ENCODE measurements at regions not wholly inside any gene's neighbourhood (a gene's known extent, or its start where the extent isn't known, plus 50 kb on each side); places are given as distances from the start of the nearest gene placed in this dataset.

DNA sequence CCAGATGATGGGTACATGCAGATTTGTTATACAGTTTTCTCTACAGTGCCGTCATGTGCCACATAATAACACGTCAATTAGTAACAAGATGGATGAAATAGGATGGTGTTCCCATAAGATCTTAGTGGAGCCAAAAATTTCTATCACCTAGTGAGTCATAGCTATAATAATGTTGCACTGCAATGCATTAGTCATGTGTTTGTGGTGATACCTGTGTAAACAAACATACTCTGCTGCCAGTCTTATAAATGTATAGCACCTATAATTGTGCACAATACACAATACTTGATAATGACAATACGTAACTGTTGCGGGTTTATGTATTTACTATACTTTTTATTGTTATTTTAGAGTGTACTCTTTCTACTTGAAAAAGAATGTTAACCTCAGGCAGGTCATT lies 865.4 kb downstream of the MAT2B start:
- H3K27ac ChIP-seq, result no peak overlapping the region
- H3K4me3 ChIP-seq, result no peak overlapping the region
- H3K9me3 ChIP-seq (replicated peaks), result no peaks in the 10 kb centered on the region
- H3K36me3 ChIP-seq, result no peaks in the 10 kb centered on the region
- no peak for DNase-seq
- H3K27me3 ChIP-seq, result no peaks in the 10 kb centered on the region
- H3K4me1 ChIP-seq, result no peaks in the 10 kb centered on the region

DNA sequence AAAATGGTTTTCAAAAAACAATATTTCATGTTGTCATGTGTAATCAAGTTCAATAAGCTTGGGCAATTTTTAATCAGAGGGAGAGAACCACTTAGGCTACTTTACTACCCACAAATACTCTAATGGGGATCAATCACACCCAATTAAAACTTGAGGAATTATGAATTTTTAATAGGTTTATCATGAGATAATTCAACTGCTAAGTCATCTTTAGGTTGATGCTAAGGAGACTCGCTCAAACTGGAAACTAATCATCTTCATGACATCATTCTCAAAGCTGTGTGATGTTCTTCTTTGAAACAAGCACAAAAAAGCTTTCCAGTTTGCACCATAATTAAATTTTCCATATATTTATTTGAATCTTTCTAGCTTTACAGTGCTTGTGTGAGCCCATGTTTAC lies 867.5 kb downstream of the MAT2B start:
- no peak overlapping the region for H3K4me3 ChIP-seq
- no peak for DNase-seq
- H3K9me3 ChIP-seq (replicated peaks), result no peaks in the 10 kb centered on the region
- no peaks in the 10 kb centered on the region for H3K4me1 ChIP-seq
- no peaks in the 10 kb centered on the region for H3K27me3 ChIP-seq
- no peak overlapping the region for H3K27ac ChIP-seq
- no peaks in the 10 kb centered on the region for H3K36me3 ChIP-seq

DNA sequence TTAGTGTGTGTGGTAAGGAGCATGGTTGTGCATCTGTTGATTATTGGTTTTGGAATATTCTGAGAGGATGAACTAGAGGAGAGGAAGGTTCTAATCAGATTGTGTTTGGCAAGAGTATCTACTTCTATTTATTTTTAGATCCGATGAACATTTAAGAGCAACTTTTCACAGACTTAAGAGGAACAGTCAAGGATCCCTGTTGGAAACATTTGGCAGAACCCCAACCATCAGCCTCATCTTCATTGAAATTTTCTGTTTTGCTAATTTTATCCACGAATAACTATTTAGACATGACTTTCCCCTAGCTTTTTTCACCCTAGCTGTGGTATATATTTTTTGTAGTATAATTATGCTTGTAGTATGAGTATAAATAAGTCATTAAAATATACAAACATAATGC lies 868.5 kb downstream of the MAT2B start:
- no peaks in the 10 kb centered on the region for H3K27me3 ChIP-seq
- no peaks in the 10 kb centered on the region for H3K36me3 ChIP-seq
- H3K4me1 ChIP-seq, result no peaks in the 10 kb centered on the region
- no peaks in the 10 kb centered on the region for H3K9me3 ChIP-seq (replicated peaks)
- DNase-seq, result no peak
- H3K4me3 ChIP-seq, result no peak overlapping the region
- H3K27ac ChIP-seq, result no peak overlapping the region

DNA sequence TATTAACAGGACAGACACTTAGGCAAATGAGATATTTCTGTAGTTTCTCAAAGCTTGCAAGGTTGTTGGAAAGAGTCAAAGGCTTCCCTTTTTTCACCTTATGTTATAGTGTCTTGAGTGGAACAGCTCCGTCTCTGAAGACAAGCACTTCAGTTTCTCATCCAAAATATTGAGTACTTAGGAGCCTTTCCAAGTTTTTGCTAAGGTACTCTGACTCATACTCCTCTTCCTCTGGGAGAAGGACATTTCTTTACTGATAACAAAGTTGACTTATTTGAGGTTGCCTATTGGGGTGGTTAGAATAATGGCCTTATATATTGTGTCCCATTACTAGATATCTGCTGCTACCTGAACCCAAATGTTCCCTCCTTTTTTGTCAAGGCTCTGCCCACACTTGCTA lies 869.6 kb downstream of the MAT2B start:
- H3K36me3 ChIP-seq, result no peaks in the 10 kb centered on the region
- H3K9me3 ChIP-seq (replicated peaks), result no peaks in the 10 kb centered on the region
- H3K4me1 ChIP-seq, result no peaks in the 10 kb centered on the region
- H3K4me3 ChIP-seq, result no peak overlapping the region
- no peak overlapping the region for H3K27ac ChIP-seq
- no peak for DNase-seq
- no peaks in the 10 kb centered on the region for H3K27me3 ChIP-seq

DNA sequence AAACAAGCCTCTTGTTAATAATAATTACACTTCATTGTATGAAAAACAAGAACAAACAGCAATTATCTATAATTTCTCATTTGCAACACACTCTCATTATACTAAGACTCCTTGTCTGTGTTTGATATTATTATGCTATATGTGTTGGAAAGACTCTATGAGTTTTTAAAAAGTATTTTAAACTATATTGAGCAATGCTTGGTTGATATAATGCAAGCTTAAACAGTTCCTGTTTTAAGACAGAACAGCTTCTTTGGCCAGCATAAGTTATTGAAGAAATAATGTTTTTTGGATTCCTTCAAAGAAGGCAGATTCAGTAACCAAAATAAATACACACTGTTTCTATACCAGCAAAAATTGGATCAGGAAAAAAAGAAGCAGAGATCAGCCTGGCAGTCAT lies 871.4 kb downstream of the MAT2B start:
- no peaks in the 10 kb centered on the region for H3K27me3 ChIP-seq
- no peaks in the 10 kb centered on the region for H3K36me3 ChIP-seq
- no peaks in the 10 kb centered on the region for H3K4me1 ChIP-seq
- no peak overlapping the region for H3K27ac ChIP-seq
- no peaks in the 10 kb centered on the region for H3K9me3 ChIP-seq (replicated peaks)
- no peak for DNase-seq
- H3K4me3 ChIP-seq, result no peak overlapping the region

DNA sequence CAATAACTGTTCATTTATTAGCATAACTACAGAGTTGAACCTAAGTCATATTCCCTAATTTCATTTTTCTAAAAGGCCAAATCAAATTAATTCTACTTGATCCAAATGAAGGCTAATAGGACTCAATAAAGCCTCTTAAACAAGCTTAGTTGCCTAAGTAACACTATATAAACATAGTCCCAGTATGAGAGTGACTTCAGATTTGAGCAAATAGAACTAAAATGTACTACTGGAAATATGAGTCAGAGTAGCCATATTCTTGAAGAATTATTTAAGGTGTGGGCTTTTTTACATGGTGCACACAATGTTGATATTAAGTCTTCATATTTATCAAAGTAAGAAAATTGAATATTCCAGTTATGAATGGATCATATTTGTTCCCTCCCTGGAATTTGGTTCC lies 872.3 kb downstream of the MAT2B start:
- Histone ChIP-seq H3K27ac (no peak overlapping the region), H3K27me3 (no peaks in the 10 kb centered on the region), H3K4me1 (no peaks in the 10 kb centered on the region), H3K4me3 (no peak overlapping the region), H3K9me3 (replicated peaks) (no peaks in the 10 kb centered on the region), H3K36me3 (no peaks in the 10 kb centered on the region)
- DNase-seq, result no peak

DNA sequence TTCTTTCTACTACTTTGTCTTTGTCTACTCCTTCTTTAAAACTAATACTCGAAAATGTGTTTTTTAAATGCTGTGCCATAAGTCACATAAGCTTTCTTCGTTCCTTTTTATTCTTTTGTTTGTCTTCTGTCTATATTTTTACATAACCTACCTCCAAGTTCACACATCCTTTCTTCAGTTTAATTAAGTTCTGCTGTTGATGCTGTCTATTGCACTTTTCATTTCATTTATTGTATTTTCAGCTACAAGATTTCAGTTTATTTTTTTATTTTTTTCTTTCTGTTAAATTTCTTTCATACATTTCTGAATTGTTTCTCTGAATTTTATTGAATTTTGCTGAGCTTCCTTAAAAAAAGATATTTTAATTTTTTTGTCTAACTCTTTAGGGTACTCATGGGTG lies 878.2 kb downstream of the MAT2B start:
- Histone ChIP-seq H3K4me3 (no peak overlapping the region), H3K27ac (no peak overlapping the region), H3K36me3 (no peaks in the 10 kb centered on the region), H3K4me1 (no peaks in the 10 kb centered on the region), H3K9me3 (replicated peaks) (no peaks in the 10 kb centered on the region), H3K27me3 (no peaks in the 10 kb centered on the region)
- DNase-seq, result no peak

DNA sequence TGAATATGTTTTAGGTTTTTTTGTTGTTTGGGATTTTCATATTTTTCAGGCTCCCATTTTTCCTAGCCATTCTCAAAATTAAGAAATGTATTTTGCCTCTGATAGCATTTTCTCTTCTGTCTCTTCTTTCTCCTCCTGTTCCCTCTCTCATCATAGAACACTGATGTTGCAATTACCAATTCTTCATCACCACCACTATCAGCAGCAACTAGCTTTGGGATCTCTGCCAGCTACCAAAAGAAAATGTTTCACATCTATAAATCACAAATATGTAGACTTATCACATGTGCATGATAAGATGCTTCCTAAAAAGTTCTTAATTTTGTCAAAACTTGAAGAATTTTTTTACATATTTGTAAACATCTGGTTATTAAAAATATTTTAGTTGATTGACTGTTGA lies 887.1 kb downstream of the MAT2B start:
- Histone ChIP-seq H3K4me3 (no peak overlapping the region), H3K27ac (no peak overlapping the region), H3K27me3 (no peaks in the 10 kb centered on the region), H3K36me3 (no peaks in the 10 kb centered on the region), H3K4me1 (no peaks in the 10 kb centered on the region), H3K9me3 (replicated peaks) (no peaks in the 10 kb centered on the region)
- DNase-seq, result no peak

DNA sequence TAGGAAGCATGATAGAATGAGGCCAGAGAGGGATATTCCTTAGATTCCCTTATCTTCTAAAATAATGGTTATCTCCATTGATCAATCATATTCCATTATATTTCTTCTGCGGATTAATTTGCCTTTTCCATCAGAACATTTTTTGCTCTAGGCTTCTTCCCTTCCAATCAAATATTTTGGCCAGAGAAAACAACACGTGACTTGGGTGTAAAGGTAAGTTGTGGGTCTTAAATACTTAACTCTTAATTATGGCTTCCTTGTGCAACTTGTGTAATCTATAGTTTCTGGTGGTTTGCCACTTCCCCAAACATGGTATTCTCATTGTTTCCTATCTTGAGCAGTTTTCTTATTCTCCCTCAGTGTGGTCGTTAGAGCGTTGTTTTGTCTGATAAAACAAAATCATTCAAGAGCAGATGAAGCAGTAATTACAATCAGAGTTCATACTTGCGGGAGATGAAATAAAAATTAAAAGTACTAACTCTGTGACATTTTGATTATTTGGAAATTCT lies 889.3 kb downstream of the MAT2B start:
- Histone ChIP-seq H3K27ac (no peak overlapping the region), H3K4me1 (no peaks in the 10 kb centered on the region), H3K36me3 (no peaks in the 10 kb centered on the region), H3K4me3 (no peak overlapping the region), H3K27me3 (no peaks in the 10 kb centered on the region), H3K9me3 (replicated peaks) (no peaks in the 10 kb centered on the region)
- DNase-seq, result no peak

DNA sequence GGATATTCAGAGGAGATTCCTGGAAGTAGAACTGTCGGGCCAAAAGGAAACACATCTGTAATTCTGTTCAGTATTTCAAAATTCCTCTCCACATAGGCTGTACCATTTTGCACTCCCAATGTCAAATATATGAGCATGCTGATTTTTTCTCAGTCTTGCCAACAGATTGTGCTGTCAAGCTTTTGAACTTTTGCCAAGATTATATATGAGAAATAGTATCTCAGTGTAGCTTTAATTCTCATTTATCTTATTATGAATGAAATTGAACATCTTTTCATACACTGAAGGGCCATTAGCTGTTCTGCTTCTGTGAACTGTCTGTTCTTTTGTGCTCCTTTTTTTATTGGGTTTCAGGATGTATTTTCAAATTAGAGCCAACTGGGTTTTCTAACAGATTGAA lies 907.1 kb downstream of the MAT2B start:
- no peak for DNase-seq
- Histone ChIP-seq H3K36me3 (no peaks in the 10 kb centered on the region), H3K9me3 (replicated peaks) (no peaks in the 10 kb centered on the region), H3K4me3 (no peak overlapping the region), H3K27ac (no peak overlapping the region), H3K27me3 (no peaks in the 10 kb centered on the region), H3K4me1 (no peaks in the 10 kb centered on the region)

DNA sequence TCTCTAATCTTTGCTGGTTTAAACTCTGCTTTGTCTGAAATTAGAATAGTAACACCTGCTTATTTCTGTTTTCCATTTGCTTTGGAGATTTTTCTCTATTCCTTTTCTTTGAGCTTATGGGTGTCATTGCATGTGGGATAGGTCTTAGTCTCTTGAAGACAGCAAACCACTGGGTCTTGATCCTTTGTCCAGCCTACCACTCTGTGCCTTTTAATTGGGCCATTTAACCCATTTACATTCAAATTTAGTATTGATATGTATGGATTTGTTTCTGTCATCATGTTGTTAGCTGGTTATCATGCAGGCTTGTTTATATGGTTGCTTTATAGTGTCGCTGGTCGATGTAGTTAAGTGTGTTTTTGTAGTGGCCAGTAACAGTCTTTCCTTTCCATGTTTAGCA lies 914.7 kb downstream of the MAT2B start:
- H3K27me3 ChIP-seq, result no peaks in the 10 kb centered on the region
- H3K36me3 ChIP-seq, result no peaks in the 10 kb centered on the region
- no peaks in the 10 kb centered on the region for H3K4me1 ChIP-seq
- 0 out of 2 replicates have a peak, but pooled peaks cover 2% of the 10 kb centered on the region for H3K9me3 ChIP-seq (replicated peaks)
- H3K4me3 ChIP-seq, result no peak overlapping the region
- no peak overlapping the region for H3K27ac ChIP-seq
- DNase-seq, result no peak

DNA sequence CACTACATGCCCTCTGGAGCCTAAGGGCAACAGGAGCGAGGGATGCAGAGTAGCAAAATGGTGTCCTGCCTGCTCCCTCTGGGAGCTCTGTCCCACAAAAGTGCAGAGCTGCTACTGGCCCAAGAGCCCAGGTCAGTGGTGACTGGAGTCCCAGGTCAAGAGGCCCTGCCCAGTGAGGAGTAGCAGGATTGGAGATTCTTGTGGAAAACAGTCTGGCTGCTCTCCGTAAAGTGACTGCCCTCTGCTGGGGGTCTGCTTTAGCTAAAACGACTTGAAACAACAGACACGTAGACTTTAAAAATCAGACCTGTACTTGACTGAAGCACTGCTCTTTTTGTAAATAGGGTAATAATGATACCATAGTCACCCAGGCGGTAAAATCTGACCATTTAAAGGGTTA lies 917.0 kb downstream of the MAT2B start:
- peak; percentile 3 to 17 for DNase-seq
- Histone ChIP-seq H3K4me1 (no peaks in the 10 kb centered on the region), H3K9me3 (replicated peaks) (0 out of 2 replicates have a peak, but pooled peaks cover 2% of the 10 kb centered on the region), H3K4me3 (no peak overlapping the region), H3K36me3 (no peaks in the 10 kb centered on the region), H3K27ac (no peak overlapping the region), H3K27me3 (no peaks in the 10 kb centered on the region)

DNA sequence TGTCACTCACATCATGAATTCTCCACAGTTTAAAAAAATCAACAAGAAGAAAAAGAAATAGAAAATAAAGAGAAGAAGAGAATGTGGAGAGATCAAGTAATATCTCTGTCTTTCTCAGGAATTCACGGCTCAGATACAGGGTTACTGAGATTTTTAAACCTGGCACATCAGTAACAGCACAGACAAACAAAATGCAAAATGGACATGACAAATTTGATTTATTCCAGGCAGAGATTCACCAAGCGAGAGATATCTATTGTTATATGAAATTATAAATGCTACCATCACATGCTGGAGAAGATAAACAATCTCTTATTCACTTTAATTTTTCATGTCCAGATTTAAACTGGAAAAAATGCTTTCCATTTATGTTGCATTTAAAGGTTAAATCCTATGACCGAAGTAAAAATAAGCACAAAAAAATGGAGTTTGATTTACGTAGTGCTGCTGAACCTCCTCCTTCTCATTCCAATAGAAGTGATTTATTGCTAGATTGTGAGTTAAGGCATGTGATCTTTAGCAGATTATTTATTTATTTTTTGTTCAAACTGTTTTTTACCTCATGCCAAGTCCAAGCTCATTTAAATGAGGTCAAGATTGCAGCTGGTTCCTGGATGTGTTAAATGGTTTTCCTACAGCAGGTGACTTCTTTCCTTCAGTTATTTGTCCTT lies 926.4 kb downstream of the MAT2B start:
- DNase-seq, result no peak
- H3K36me3 ChIP-seq, result no peaks in the 10 kb centered on the region
- no peaks in the 10 kb centered on the region; the same call in 1 of the 2 replicates for H3K27me3 ChIP-seq
- H3K4me3 ChIP-seq, result no peak overlapping the region
- H3K9me3 ChIP-seq (replicated peaks), result no peaks in the 10 kb centered on the region
- no peaks in the 10 kb centered on the region for H3K4me1 ChIP-seq
- H3K27ac ChIP-seq, result no peak overlapping the region

DNA sequence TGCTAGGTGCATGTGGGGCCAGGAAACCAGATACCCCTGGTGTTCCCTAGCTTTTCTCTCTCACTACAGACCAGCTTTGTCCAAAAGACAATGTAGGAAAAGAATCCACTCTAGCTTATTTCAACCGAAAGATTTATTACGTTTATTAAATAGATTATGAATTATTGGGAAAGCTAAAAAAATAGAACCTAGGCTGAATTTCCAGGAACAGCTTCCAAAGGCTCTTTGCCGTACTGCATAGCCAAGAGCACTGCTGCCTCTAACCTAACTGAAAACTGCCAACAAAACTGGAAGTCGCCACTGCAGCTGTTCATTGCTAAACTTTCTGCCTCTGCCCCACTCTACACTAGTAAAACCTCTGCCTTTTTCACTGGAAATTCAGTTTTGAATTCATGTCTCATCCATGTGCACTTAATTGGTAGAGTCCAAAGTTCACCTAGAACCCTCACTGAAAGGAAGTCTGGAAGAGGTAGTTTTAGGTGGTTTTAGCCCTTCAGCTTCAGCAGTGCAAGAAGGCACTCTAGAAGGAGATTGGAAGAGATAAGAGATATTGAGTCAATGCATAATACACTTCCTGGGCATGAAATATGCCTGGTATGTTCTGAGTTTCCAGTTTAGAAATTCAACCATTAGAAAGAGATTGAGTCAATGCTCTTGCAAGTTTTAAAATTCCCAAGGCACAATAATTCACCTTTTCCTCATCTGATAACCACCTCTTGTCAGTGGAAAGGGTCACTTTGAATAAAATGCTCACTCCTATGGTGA lies 927.9 kb downstream of the MAT2B start:
- H3K4me1 ChIP-seq, result no peaks in the 10 kb centered on the region
- H3K27me3 ChIP-seq, result no peaks in the 10 kb centered on the region; the same call in 1 of the 2 replicates
- H3K27ac ChIP-seq, result no peak overlapping the region
- no peak for DNase-seq
- no peaks in the 10 kb centered on the region for H3K9me3 ChIP-seq (replicated peaks)
- H3K36me3 ChIP-seq, result no peaks in the 10 kb centered on the region
- no peak overlapping the region for H3K4me3 ChIP-seq

DNA sequence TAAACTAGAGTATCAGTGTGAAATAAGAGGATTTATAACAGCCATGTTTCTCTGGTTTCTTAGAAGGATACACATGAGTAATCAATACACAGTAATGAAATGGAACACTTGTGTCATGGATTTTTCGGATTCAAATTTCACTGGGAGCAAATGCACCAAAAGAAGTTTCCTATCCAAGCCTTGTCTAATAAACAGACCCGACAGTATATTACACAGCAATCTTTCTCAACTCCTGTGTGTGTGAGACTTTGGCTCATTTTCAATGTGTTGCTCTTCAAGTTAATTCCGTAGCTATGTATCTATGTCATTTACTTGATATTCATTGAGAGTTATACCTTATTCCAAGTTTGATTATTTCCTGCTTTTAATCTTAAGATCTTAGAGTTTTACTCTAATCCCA lies 930.2 kb downstream of the MAT2B start:
- no peaks in the 10 kb centered on the region; the same call in 1 of the 2 replicates for H3K27me3 ChIP-seq
- DNase-seq, result no peak
- no peak overlapping the region for H3K4me3 ChIP-seq
- no peak overlapping the region for H3K27ac ChIP-seq
- no peaks in the 10 kb centered on the region for H3K36me3 ChIP-seq
- no peaks in the 10 kb centered on the region for H3K9me3 ChIP-seq (replicated peaks)
- no peaks in the 10 kb centered on the region for H3K4me1 ChIP-seq

DNA sequence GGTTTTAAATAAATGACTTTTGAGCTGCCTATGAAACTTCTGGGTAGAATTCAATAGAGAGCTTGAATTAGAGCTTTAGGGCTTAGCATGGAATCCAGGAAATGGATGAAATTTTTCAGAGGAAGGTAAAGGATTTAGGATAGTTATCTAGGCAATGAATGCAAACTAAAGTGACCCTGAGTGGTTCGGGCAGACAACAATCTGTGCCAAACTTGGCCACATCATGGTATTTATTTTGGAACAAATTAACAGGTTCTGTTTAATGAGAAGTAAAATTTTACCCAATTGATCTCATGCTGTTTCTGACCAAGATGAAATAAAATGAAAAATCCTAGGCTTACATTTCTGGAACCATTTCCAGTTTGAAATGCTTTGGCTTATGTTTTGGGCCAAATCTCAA lies 934.4 kb downstream of the MAT2B start:
- H3K4me1 ChIP-seq, result no peaks in the 10 kb centered on the region
- H3K36me3 ChIP-seq, result no peaks in the 10 kb centered on the region
- H3K27me3 ChIP-seq, result no peaks in the 10 kb centered on the region; the same call in 1 of the 2 replicates
- H3K27ac ChIP-seq, result no peak overlapping the region
- DNase-seq, result no peak
- no peaks in the 10 kb centered on the region for H3K9me3 ChIP-seq (replicated peaks)
- H3K4me3 ChIP-seq, result no peak overlapping the region
